Fibroblast of mammary gland (primary cell): ENCODE measurements at regions not wholly inside any gene's neighbourhood (a gene's known extent, or its start where the extent isn't known, plus 50 kb on each side); places are given as distances from the start of the nearest gene placed in this dataset.

ENCODE experiments used
- DNase-seq: peaks from one replicate; pipeline ENCODE4 v3.0.0-alpha.2; 2010; ENCODE audit warnings: low read depth
- H3K4me3 ChIP-seq: 2 replicates; pipeline ENCODE4 v1.5.1; 2011; ENCODE audit warnings: low read depth, mild to moderate bottlenecking, low read length, moderate library complexity; ENCODE audit not compliant: control insufficient read depth
- TF ChIP-seq, protein P1 (sequence below): conservative IDR thresholded peaks from 2 replicates; pipeline ENCODE4 v1.5.1; 2011; ENCODE audit warnings: low read depth, low read length, inconsistent platforms; ENCODE audit not compliant: control insufficient read depth, insufficient read depth

DNA sequence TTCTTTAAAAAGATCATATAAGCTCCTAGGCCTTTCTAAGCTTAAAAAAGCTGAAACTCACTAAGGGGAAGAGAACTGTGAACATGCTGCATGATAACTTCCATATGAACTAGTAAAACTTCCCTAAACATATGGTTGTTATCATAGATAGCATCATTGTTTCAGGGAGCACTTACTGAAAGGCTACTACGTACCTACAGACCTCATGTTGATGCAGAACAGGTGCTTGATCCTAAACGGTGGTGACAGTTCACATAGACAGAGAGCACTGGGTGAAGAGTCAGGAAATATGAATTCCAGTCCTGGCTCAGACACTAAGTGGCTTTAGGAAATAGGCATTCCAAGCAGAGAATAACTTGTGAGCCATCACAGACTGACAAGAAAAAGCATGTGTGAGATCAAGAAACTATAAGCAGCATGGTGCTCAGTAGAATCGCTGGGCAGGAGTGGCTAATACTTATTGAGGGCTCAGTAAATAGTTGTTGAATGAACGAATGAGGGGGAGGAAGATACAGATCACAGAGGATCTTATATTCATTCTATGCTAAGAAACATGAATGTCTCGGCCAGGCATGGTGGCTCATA lies 78.4 kb upstream of the NUDT4 start:
- H3K4me3 ChIP-seq, result no peak overlapping the region
- DNase-seq, result no peak
- TF ChIP-seq, protein P1, sequence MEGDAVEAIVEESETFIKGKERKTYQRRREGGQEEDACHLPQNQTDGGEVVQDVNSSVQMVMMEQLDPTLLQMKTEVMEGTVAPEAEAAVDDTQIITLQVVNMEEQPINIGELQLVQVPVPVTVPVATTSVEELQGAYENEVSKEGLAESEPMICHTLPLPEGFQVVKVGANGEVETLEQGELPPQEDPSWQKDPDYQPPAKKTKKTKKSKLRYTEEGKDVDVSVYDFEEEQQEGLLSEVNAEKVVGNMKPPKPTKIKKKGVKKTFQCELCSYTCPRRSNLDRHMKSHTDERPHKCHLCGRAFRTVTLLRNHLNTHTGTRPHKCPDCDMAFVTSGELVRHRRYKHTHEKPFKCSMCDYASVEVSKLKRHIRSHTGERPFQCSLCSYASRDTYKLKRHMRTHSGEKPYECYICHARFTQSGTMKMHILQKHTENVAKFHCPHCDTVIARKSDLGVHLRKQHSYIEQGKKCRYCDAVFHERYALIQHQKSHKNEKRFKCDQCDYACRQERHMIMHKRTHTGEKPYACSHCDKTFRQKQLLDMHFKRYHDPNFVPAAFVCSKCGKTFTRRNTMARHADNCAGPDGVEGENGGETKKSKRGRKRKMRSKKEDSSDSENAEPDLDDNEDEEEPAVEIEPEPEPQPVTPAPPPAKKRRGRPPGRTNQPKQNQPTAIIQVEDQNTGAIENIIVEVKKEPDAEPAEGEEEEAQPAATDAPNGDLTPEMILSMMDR, result no peak

GRCh38 chr12:93300611-93301021 lies 77.1 kb upstream of the NUDT4 start:
- TF ChIP-seq, protein P1, result no peak
- DNase-seq, result no peak
- H3K4me3 ChIP-seq, result no peak overlapping the region

DNA sequence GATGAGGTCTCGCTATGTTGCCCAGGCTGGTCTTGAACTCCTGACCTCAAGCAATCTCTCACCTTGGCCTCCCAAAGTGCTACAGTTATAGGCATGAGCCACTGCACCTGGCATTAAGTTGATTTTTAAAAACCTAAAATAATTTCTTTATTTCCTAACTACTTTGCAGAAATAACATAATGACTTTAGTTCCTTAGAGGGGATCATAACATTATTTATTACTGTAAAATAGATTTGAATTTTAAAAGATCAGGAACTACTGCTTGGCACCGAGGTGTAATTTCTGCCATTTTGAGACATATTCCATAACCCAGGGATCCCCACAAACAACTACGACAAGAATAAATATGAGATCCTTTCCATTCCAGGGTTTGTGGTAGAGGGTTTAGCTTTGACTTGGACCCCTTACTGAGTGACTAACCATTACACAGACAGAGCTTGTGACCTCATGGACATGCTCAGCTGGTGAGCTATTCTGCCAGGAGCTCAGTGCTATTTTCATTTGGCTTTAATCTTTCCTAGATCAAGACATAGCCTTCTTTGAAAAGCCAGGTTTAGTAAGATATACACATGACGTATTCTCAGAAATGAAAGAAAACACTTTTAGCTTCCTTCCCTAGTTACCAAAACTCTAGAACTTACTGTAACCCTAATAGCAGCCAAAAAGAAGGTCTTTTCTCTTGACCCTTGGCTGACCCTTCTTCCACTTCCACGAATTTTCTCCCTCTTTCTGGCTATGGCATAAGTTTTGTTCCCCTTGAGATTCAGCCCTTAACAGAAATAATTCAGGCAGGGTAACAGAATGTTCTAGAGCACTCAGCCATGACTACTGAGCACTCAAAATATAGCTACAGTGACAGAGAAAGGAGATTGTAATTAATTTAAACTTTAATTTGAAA lies 75.1 kb upstream of the NUDT4 start:
- TF ChIP-seq, protein P1, result no peak
- no peak overlapping the region for H3K4me3 ChIP-seq
- peak; percentile 83 for DNase-seq

- TF ChIP-seq, protein P1, result no peak
- H3K4me3 ChIP-seq, result no peak overlapping the region
- no peak for DNase-seq
Measured at GRCh38 chr12:93306636-93307035, 71.1 kb upstream of the NUDT4 start.

- TF ChIP-seq, protein P1, result no peak
- no peak overlapping the region for H3K4me3 ChIP-seq
Measured at GRCh38 chr12:93308281-93308680, 69.4 kb upstream of the NUDT4 start.

DNA sequence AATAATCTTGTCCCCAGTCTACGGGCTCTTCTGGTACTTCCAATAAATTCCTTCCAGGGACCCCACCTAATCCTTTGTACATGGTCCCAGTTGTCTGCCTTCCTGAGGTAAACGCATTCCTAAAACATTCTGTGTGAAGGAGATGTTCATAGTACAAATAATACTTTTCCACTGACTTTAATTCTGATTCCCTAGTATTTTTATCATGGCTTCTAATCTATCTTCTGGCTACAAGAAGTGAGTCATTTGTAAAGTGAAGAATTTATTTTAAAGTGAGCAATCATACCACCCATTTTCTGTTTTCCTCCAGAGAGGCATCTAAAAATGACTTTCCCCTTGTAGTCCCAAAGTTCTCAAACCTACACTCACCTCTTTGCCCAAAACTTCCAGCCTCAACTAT lies 65.9 kb upstream of the NUDT4 start:
- TF ChIP-seq, protein P1, result no peak
- no peak for DNase-seq
- no peak overlapping the region for H3K4me3 ChIP-seq

More at GRCh38 chr12:93308281-93308680, 69.4 kb upstream of the NUDT4 start:
- no peak for DNase-seq
